ENCODE measurements at regions not wholly inside any gene's neighbourhood (a gene's known extent, or its start where the extent isn't known, plus 50 kb on each side); places are given as distances from the start of the nearest gene placed in this dataset.

- H3K36me3 Mint-ChIP-seq = no peaks in the 10 kb centered on the region
- H3K9me3 ChIP-seq (ENCODE audit: low read depth) = no peaks in the 10 kb centered on the region
- no peak overlapping the region for H3K27ac Mint-ChIP-seq
- H3K36me3 ChIP-seq = no peaks in the 10 kb centered on the region
- H3K4me3 Mint-ChIP-seq = no peak overlapping the region
- H3K27me3 Mint-ChIP-seq (ENCODE audit: insufficient read depth, low read depth) = no peaks in the 10 kb centered on the region
- no peaks in the 10 kb centered on the region for H3F3A ChIP-seq (ENCODE audit: low read depth)
- peaks cover 4% of the 10 kb centered on the region for H3K9me3 Mint-ChIP-seq
- no peaks in the 10 kb centered on the region for H4K20me1 ChIP-seq (ENCODE audit: low read depth)
- no peak for TF ChIP-seq EZH2phosphoT487 (IDR thresholded peaks at IDR 0.05)
- no peak for TF ChIP-seq EZH2 (IDR thresholded peaks at IDR 0.05)
- no peak for TF ChIP-seq CTCF (IDR thresholded peaks at IDR 0.05)
- H3K27ac ChIP-seq = no peak overlapping the region
- no peaks in the 10 kb centered on the region for H3K27me3 ChIP-seq
- no peak overlapping the region for H3K4me3 ChIP-seq
- no peaks in the 10 kb centered on the region for H3K79me2 ChIP-seq (ENCODE audit: low read depth)
- DNase-seq (ENCODE audit: low spot score) = no peak
- peak overlapping the region; percentile 12 for H2AFZ ChIP-seq (replicated peaks)
- H3K4me1 Mint-ChIP-seq = peaks cover 3% of the 10 kb centered on the region
- H3K4me1 ChIP-seq = no peaks in the 10 kb centered on the region
- H3K9ac ChIP-seq = no peak overlapping the region
- no peak overlapping the region for H3K4me2 ChIP-seq
Observed at GRCh38 chr10:8614054-8614565, 559.6 kb downstream of the GATA3 start.

- Histone ChIP-seq H3K4me2 (no peak overlapping the region), H3K4me3 (no peak overlapping the region), H3K36me3 (no peaks in the 10 kb centered on the region), H3F3A (ENCODE audit: low read depth) (no peaks in the 10 kb centered on the region), H3K79me2 (ENCODE audit: low read depth) (no peaks in the 10 kb centered on the region), H3K4me1 (no peaks in the 10 kb centered on the region), H2AFZ (replicated peaks) (no peak overlapping the region), H4K20me1 (ENCODE audit: low read depth) (no peaks in the 10 kb centered on the region), H3K9me3 (ENCODE audit: low read depth) (no peaks in the 10 kb centered on the region), H3K27ac (no peak overlapping the region), H3K9ac (no peak overlapping the region), H3K27me3 (no peaks in the 10 kb centered on the region)
- TF ChIP-seq EZH2phosphoT487 (IDR thresholded peaks at IDR 0.05) = no peak
- TF ChIP-seq EZH2 (IDR thresholded peaks at IDR 0.05) = no peak
- no peak for TF ChIP-seq CTCF (IDR thresholded peaks at IDR 0.05)
- no peaks in the 10 kb centered on the region for H3K36me3 Mint-ChIP-seq
- H3K9me3 Mint-ChIP-seq = peaks cover 4% of the 10 kb centered on the region
- no peak overlapping the region for H3K4me3 Mint-ChIP-seq
- no peaks in the 10 kb centered on the region for H3K27me3 Mint-ChIP-seq (ENCODE audit: insufficient read depth, low read depth)
- DNase-seq (ENCODE audit: low spot score) = no peak
- H3K4me1 Mint-ChIP-seq = peaks cover 3% of the 10 kb centered on the region
- H3K27ac Mint-ChIP-seq = no peak overlapping the region
Observed at GRCh38 chr10:8615118-8615517, 560.6 kb downstream of the GATA3 start.

GRCh38 chr10:8616166-8616565 lies 561.7 kb downstream of the GATA3 start:
- Histone ChIP-seq H3K4me2 (no peak overlapping the region), H3K4me3 (no peak overlapping the region), H3K27ac (no peak overlapping the region), H3K79me2 (ENCODE audit: low read depth) (no peaks in the 10 kb centered on the region), H3K9ac (no peak overlapping the region), H4K20me1 (ENCODE audit: low read depth) (no peaks in the 10 kb centered on the region), H3K36me3 (no peaks in the 10 kb centered on the region), H3K9me3 (ENCODE audit: low read depth) (no peaks in the 10 kb centered on the region), H3F3A (ENCODE audit: low read depth) (no peaks in the 10 kb centered on the region), H2AFZ (replicated peaks) (no peak overlapping the region), H3K27me3 (no peaks in the 10 kb centered on the region), H3K4me1 (no peaks in the 10 kb centered on the region)
- no peak overlapping the region for H3K27ac Mint-ChIP-seq
- no peak overlapping the region for H3K4me3 Mint-ChIP-seq
- H3K9me3 Mint-ChIP-seq = peaks cover 4% of the 10 kb centered on the region
- no peak for DNase-seq (ENCODE audit: low spot score)
- no peaks in the 10 kb centered on the region for H3K36me3 Mint-ChIP-seq
- TF ChIP-seq CTCF (IDR thresholded peaks at IDR 0.05) = no peak
- H3K4me1 Mint-ChIP-seq = peaks cover 3% of the 10 kb centered on the region
- no peaks in the 10 kb centered on the region for H3K27me3 Mint-ChIP-seq (ENCODE audit: insufficient read depth, low read depth)

Data from neural progenitor cell (in vitro differentiated cells).